Heart right ventricle (tissue), 16 donors: ENCODE measurements at regions not wholly inside any gene's neighbourhood (a gene's known extent, or its start where the extent isn't known, plus 50 kb on each side); places are given as distances from the start of the nearest gene placed in this dataset.

Source experiments
- ATAC-seq, 8 donors: fragments of 200-7000 bp; cut with Tn5 transposase; one replicate each; pipeline ENCODE4 v1.9.1; 2020; ENCODE audit warnings: mild to moderate bottlenecking in 8 of 8, moderate library complexity in 8 of 8, moderate number of reproducible peaks in 1 of 8
- DNase-seq, 2 donors: peaks; one replicate each; pipeline ENCODE4 v3.0.0-alpha.2; 2020
- H3K27ac ChIP-seq, 10 donors: fragments of 200-600 bp; sonication (generic) in 2 of 10; one replicate each; pipeline versions ENCODE4 v1.5.0 to v1.8.0; 2020 to 2022; ENCODE audit warnings: mild to moderate bottlenecking in 3 of 10
- H3K27me3 ChIP-seq, 7 donors: fragments of 200-600 bp; one replicate each; pipeline ENCODE4 v1.8.0; 2021 to 2022; ENCODE audit warnings: mild to moderate bottlenecking in 2 of 7
- H3K36me3 ChIP-seq, 9 donors: fragments of 200-600 bp; sonication (generic) in 1 of 9; one replicate each; pipeline versions ENCODE4 v1.5.0 to v1.8.0; 2020 to 2022; ENCODE audit warnings: mild to moderate bottlenecking in 2 of 9
- H3K4me1 ChIP-seq, 9 donors: fragments of 200-600 bp; sonication (generic) in 1 of 9; one replicate each; pipeline versions ENCODE4 v1.5.0 to v1.8.0; 2020 to 2022; ENCODE audit warnings: mild to moderate bottlenecking in 4 of 9
- H3K4me3 ChIP-seq, 10 donors: fragments of 200-600 bp; sonication (generic) in 2 of 10; one replicate each; pipeline versions ENCODE4 v1.5.0 to v1.8.0; 2020 to 2022; ENCODE audit warnings: mild to moderate bottlenecking in 7 of 10, moderate library complexity in 2 of 10
- H3K9me3 ChIP-seq, 11 donors: fragments of 200-600 bp in 10 of 11; sonication (generic) in 2 of 11; one replicate each; pipeline versions ENCODE4 v1.5.0 to v1.8.0; 2013 to 2022; ENCODE audit warnings: mild to moderate bottlenecking in 2 of 11, control low read depth in 1 of 11, moderate library complexity in 1 of 11
- WGBS, 2 donors: extraction: QIAGEN DNeasy Blood & Tissue Kit; methylation state at CpG; one replicate each; pipeline ENCODE4 v1.1.7; 2013; ENCODE audit warnings: inconsistent platforms in 1 of 2; 5-methylcytosine and 5-hydroxymethylcytosine counted together
- intact Hi-C, 10 donors: fragments of 100-400 bp; cut with DNase I; formaldehyde crosslinking; loops; one replicate each; pipeline versions ENCODE4 v1.11.1 to v1.14.2; 2022
- TF ChIP-seq, protein P1 (sequence below), 9 donors: fragments of 200-600 bp; sonication (generic) in 2 of 9; IDR thresholded peaks; one replicate each; pipeline versions ENCODE4 v1.5.0 to v1.8.0; 2021 to 2022; ENCODE audit warnings: antibody characterized with exemption in 9 of 9, mild to moderate bottlenecking in 5 of 9, moderate library complexity in 1 of 9
- donor health status: Arrhythmogenic right ventricular cardiomyopathy.
- donor health status: ischemic (EF 13 %, LVEDD 7.1; RV severe dilation, severe dysfunction).
- donor health status: healthy with polysubstance abuse.
- donor health status: DM: no; HTN: yes; CAD: no.
- donor health status: DM: no; HTN: no; CAD: no.
- donor health status: ischemic (EF 25% LVEDD 6.9; RV normal size, moderate dysfunction).
- donor health status: ischemic (EF 25% LVEDD 5.7; RV mildly dilated, moderate dysfunction).
- donor health status: healthy.
- donor health status: DM: yes; HTN: yes; CAD: no.
- donor health status: Ischemic cardiomyopathy.
- donor health status: ischemic (EF 35%, LVEDD 5.7; RV mildly dilated, moderate dysfunction).
- donor health status: nonischemic (EF 11% LVEDD 7.7; RV severe dilation, severe dysfunction).
- donor health status: DM: yes; HTN: yes; CAD: no.
- donor health status: PGD.
- donor health status: ischemic (EF 29% LVEDD 5.4; RV normal size, mild dysfunction).
- donor health status: nonischemic (EF 23%, LVEDD 6.1; RV moderate dilation, normal function).

DNA sequence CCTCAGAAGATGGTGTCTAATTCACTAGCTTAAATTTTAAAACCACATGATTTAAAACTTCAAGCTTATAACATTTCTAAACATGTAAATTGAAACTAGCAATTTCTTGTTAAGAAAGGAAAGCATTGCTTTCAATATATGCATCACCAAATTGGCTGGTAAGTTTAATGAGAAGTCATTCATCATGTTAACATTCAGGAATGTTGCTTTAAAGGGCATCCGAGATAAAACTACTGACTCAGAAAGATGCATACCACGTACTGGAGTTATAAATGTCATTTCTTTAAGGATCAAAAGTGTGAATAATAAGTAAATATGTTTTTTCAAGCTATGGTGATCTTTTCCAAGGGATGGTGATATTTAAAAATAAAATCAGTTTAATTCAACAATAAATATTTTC is 83.3 kb upstream of the VCX2 start:
- ATAC-seq (no peak), DNase-seq (no peak)
- intact Hi-C loops: no loop called here
- Histone ChIP-seq H3K9me3 (no peaks in the 10 kb centered on the region), H3K4me1 (no peaks in the 10 kb centered on the region), H3K4me3 (no peak overlapping the region), H3K27ac (no peak overlapping the region), H3K36me3 (no peaks in the 10 kb centered on the region), H3K27me3 (no peaks in the 10 kb centered on the region)
- TF ChIP-seq, protein P1, sequence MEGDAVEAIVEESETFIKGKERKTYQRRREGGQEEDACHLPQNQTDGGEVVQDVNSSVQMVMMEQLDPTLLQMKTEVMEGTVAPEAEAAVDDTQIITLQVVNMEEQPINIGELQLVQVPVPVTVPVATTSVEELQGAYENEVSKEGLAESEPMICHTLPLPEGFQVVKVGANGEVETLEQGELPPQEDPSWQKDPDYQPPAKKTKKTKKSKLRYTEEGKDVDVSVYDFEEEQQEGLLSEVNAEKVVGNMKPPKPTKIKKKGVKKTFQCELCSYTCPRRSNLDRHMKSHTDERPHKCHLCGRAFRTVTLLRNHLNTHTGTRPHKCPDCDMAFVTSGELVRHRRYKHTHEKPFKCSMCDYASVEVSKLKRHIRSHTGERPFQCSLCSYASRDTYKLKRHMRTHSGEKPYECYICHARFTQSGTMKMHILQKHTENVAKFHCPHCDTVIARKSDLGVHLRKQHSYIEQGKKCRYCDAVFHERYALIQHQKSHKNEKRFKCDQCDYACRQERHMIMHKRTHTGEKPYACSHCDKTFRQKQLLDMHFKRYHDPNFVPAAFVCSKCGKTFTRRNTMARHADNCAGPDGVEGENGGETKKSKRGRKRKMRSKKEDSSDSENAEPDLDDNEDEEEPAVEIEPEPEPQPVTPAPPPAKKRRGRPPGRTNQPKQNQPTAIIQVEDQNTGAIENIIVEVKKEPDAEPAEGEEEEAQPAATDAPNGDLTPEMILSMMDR (IDR thresholded peaks at IDR 0.05): no peak
- 28 to 48% methylated on average over 2 of the region's 2 CpGs for WGBS, 2 donors

DNA sequence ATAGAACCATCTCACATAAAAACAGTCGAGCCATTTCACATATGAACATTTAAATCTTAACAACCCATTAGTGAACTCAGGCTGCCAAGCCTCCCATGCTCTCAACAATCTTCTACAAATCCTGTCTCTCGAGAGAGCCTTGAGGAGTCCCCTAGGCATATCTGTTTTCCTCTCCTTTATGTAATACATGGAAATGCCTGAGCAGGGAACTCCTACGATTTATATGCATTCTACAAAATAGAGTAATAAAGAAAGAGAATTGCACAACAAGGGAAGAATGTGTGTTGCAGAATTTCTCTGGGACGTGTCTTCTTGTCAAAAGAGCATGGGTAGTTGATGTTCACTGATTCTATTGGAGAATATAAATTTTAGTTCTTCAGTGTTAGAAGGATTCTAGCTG is 101.8 kb upstream of the VCX2 start:
- H3K36me3 ChIP-seq: no peaks in the 10 kb centered on the region
- no peak overlapping the region for H3K4me3 ChIP-seq
- H3K9me3 ChIP-seq: peaks cover 0 to 36% (median 0%) of the 10 kb centered on the region in 11 donors
- ATAC-seq (no peak), DNase-seq (no peak)
- H3K4me1 ChIP-seq: no peaks in the 10 kb centered on the region
- H3K27ac ChIP-seq: no peak overlapping the region
- WGBS, 2 donors: 74 to 88% methylated on average over 4 of the region's 4 CpGs
- no peaks in the 10 kb centered on the region for H3K27me3 ChIP-seq
- intact Hi-C loops: no loop called here
- TF ChIP-seq, protein P1 (IDR thresholded peaks at IDR 0.05): no peak

DNA sequence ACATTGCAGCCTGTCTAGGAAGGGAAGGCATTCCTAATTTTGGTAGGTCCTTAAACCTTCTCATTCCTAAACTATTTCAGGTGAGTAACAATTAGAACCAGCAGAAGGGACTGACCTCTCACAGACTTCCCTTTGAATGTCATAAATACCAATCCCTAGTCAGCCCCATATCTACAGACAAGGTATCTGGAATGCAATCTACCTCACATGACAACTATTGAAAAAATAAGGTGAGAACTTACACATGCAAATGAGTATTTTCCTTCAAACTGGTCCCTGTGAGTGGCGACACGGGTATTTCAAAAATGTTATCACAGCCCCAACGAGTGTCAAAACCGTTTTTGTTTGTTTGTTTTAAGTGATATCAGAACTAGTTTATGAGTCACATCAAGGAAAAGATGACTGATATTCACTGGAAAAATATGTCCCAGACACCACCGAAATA is 102.4 kb upstream of the VCX2 start:
- Histone ChIP-seq H3K36me3 (no peaks in the 10 kb centered on the region), H3K4me3 (no peak overlapping the region), H3K9me3 (peaks cover 0 to 37% (median 0%) of the 10 kb centered on the region in 11 donors), H3K27me3 (no peaks in the 10 kb centered on the region), H3K27ac (no peak overlapping the region), H3K4me1 (no peaks in the 10 kb centered on the region)
- TF ChIP-seq, protein P1 (IDR thresholded peaks at IDR 0.05): no peak
- ATAC-seq: no peak
- intact Hi-C loops: no loop called here
- no peak for DNase-seq
- 62 to 75% methylated on average over 5 of the region's 5 CpGs for WGBS, 2 donors

DNA sequence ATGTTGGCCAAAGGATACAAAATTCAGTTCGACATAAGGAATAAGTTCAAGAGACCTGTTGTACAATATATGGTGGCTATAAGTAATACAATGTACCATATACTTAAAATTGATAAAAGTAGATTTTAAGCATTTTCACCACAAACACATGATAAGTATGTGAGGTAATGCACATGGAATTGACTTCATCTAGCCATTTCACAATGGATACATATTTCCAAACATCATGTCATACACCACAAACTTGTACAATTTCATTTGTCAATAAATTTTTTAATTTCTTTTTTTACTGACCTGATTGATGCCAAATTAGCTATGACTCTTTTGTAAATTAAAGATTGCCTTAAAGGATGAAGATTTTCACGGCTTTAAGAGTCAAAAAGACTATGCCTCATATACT is 103.1 kb upstream of the VCX2 start:
- Histone ChIP-seq H3K4me3 (no peak overlapping the region), H3K27me3 (no peaks in the 10 kb centered on the region), H3K9me3 (peaks cover 0 to 36% (median 0%) of the 10 kb centered on the region in 11 donors), H3K27ac (no peak overlapping the region), H3K4me1 (no peaks in the 10 kb centered on the region), H3K36me3 (no peaks in the 10 kb centered on the region)
- 87 to 93% methylated on average over 2 of the region's 2 CpGs for WGBS, 2 donors
- DNase-seq (no peak), ATAC-seq (no peak)
- TF ChIP-seq, protein P1 (IDR thresholded peaks at IDR 0.05): no peak
- intact Hi-C loops: no loop called here
